ENCODE measurements at regions not wholly inside any gene's neighbourhood (a gene's known extent, or its start where the extent isn't known, plus 50 kb on each side); places are given as distances from the start of the nearest gene placed in this dataset.

DNA sequence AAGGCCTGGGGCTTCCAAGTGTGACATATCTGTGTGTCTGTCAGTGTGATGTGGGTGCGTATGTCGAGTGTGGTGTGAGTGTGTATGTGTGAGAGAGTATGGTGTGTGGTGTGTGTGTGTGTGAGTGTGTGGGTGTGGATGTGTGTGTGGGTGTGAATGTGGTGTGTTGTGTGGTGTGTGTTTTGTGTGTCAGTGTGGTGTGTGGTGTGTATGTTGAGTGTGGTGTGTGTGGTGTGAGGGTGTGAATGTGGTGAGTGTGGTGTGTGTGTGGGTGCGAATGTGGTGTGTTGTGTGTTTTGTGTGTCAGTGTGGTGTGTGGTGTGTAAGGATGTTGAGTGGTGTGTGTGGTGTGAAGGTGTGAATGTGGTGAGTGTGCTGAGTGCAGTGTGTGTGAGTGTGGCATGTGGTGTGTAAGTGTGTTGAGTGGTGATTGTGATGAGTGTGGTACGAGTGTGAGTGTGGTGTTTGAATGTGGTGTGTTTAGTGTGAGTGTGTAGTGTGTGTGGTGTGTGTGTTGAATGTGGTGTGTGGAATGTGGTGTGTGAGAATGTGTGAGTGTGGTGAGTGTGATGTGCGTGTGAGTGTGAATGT is 61.6 kb upstream of the SORCS2 start:
- no peaks in the 10 kb centered on the region for H3K27me3 Mint-ChIP-seq (ENCODE audit: insufficient read depth, unreplicated experiment)
- TF ChIP-seq, protein P1, sequence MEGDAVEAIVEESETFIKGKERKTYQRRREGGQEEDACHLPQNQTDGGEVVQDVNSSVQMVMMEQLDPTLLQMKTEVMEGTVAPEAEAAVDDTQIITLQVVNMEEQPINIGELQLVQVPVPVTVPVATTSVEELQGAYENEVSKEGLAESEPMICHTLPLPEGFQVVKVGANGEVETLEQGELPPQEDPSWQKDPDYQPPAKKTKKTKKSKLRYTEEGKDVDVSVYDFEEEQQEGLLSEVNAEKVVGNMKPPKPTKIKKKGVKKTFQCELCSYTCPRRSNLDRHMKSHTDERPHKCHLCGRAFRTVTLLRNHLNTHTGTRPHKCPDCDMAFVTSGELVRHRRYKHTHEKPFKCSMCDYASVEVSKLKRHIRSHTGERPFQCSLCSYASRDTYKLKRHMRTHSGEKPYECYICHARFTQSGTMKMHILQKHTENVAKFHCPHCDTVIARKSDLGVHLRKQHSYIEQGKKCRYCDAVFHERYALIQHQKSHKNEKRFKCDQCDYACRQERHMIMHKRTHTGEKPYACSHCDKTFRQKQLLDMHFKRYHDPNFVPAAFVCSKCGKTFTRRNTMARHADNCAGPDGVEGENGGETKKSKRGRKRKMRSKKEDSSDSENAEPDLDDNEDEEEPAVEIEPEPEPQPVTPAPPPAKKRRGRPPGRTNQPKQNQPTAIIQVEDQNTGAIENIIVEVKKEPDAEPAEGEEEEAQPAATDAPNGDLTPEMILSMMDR (IDR thresholded peaks at IDR 0.05; ENCODE audit: insufficient read depth in 1 of 2, low read depth in 1 of 2, low read length in 1 of 2, severe bottlenecking in 1 of 2, unreplicated experiment in 1 of 2): no peak
- no peaks in the 10 kb centered on the region for H3K36me3 Mint-ChIP-seq (ENCODE audit: insufficient read depth, unreplicated experiment)

DNA sequence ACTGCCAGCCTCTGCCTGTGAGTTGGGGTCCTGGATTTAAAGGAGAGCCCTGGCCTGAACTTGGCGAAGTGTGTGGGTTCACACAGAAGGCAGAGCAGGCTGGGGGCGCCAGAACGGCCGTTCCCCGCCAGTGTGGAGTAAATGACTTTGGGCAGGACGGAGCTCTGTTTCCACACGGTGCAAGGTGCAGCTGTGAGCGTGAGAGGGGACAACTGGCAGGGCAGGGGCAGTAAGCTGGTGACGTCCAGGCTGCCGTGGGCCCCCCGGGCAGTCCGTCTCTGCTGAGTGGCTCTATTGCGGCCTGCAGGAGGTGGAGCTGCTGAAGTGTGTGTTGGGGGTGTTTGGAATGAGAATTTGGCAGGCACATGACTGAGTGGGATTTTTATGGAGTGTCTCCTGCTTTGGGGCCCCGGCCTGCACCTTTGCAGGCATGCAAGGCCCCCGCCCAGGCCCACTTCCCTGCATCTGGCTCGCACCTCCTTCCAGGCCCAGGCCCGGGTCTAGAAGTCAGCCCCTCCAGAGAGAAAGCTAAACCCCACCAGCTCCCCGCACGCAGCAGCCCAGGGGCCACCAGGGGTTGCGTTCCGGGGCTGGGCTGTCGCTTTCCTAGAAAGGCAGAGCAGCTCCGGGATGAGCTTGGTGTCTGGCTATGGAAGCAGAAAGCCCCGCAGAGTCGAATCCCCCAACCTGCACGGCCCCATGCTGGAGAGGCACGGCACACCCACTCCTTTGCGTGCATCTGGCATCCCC is 62.2 kb upstream of the GRPEL1 start:
- H3K27ac Mint-ChIP-seq (ENCODE audit: unreplicated experiment): no peak overlapping the region
- POLR2A ChIA-PET: no interaction called here

More for the DNA sequence above, 61.6 kb upstream of the SORCS2 start:
- Histone ChIP-seq H3K27me3 (replicated peaks; ENCODE audit: control insufficient read depth, insufficient read depth, low read length) (no peaks in the 10 kb centered on the region), H3K36me3 (ENCODE audit: control insufficient read depth, insufficient read depth, low read length) (no peaks in the 10 kb centered on the region), H3K9me3 (peaks cover 5% of the 10 kb centered on the region), H3K4me3 (ENCODE audit: low read depth, low read length) (no peak overlapping the region), H3K4me1 (no peaks in the 10 kb centered on the region)
- H3K27ac Mint-ChIP-seq (ENCODE audit: unreplicated experiment): no peak overlapping the region
- intact Hi-C loops (cut with micrococcal nuclease; ENCODE audit: unreplicated experiment): no loop called here
- ChIA-PET POLR2A (no interaction called here), CTCF (no interaction called here)
- BruUV-seq (replicated peaks): no TSS peak
- DNase-seq: no peak
- no peaks in the 10 kb centered on the region for H3K4me1 Mint-ChIP-seq (ENCODE audit: low read depth, unreplicated experiment)
- H3K4me3 Mint-ChIP-seq (ENCODE audit: unreplicated experiment): no peak overlapping the region
- no peaks in the 10 kb centered on the region for H3K9me3 Mint-ChIP-seq (ENCODE audit: unreplicated experiment)

DNA sequence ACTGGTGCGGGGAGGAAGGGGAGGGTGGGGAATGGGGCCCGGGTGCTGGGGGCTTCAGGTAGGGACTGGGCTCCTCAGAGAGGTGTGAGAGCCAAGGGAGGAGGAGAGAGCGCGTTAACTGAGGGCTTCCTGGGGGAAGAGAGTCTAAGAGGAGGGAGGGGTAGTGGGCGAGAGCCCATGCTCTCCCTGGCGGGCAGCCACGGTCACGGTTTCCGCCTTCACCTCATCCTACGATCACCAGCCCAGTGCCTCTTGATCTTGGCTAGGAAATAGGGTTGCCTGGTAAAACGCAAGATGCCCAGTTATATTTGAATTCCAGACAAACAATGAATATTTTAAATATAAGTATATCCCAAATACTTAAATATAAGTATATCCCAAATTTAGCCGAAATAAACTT is 60.8 kb upstream of the GRPEL1 start:
- no peak overlapping the region for H3K4me3 Mint-ChIP-seq (ENCODE audit: unreplicated experiment)
- CTCF ChIA-PET: no interaction called here
- no peaks in the 10 kb centered on the region for H3K9me3 Mint-ChIP-seq (ENCODE audit: unreplicated experiment)
- Histone ChIP-seq H3K27me3 (replicated peaks; ENCODE audit: control insufficient read depth, insufficient read depth, low read length) (no peaks in the 10 kb centered on the region), H3K9me3 (peaks cover 5% of the 10 kb centered on the region), H3K4me3 (ENCODE audit: low read depth, low read length) (no peak overlapping the region), H3K4me1 (no peaks in the 10 kb centered on the region), H3K36me3 (ENCODE audit: control insufficient read depth, insufficient read depth, low read length) (no peaks in the 10 kb centered on the region)
- TF ChIP-seq, protein P1 (IDR thresholded peaks at IDR 0.05; ENCODE audit: insufficient read depth in 1 of 2, low read depth in 1 of 2, low read length in 1 of 2, severe bottlenecking in 1 of 2, unreplicated experiment in 1 of 2): no peak
- H3K27ac Mint-ChIP-seq (ENCODE audit: unreplicated experiment): no peak overlapping the region
- no peak for DNase-seq
- H3K4me1 Mint-ChIP-seq (ENCODE audit: low read depth, unreplicated experiment): no peaks in the 10 kb centered on the region
- H3K36me3 Mint-ChIP-seq (ENCODE audit: insufficient read depth, unreplicated experiment): no peaks in the 10 kb centered on the region
- intact Hi-C loops (cut with micrococcal nuclease; ENCODE audit: unreplicated experiment): no loop called here
- POLR2A ChIA-PET: no interaction called here
- no TSS peak for BruUV-seq (replicated peaks)
- H3K27me3 Mint-ChIP-seq (ENCODE audit: insufficient read depth, unreplicated experiment): no peaks in the 10 kb centered on the region

More for the DNA sequence above, 62.2 kb upstream of the GRPEL1 start:
- H3K27me3 Mint-ChIP-seq (ENCODE audit: insufficient read depth, unreplicated experiment): no peaks in the 10 kb centered on the region
- H3K4me3 ChIP-seq (ENCODE audit: low read depth, low read length): no peak overlapping the region
- no peaks in the 10 kb centered on the region for H3K4me1 Mint-ChIP-seq (ENCODE audit: low read depth, unreplicated experiment)
- BruUV-seq (replicated peaks): no TSS peak
- intact Hi-C loops (cut with micrococcal nuclease; ENCODE audit: unreplicated experiment): no loop called here
- no peaks in the 10 kb centered on the region for H3K4me1 ChIP-seq
- no peaks in the 10 kb centered on the region for H3K9me3 Mint-ChIP-seq (ENCODE audit: unreplicated experiment)
- H3K27me3 ChIP-seq (replicated peaks; ENCODE audit: control insufficient read depth, insufficient read depth, low read length): no peaks in the 10 kb centered on the region
- no peaks in the 10 kb centered on the region for H3K36me3 ChIP-seq (ENCODE audit: control insufficient read depth, insufficient read depth, low read length)
- TF ChIP-seq, protein P1 (IDR thresholded peaks at IDR 0.05; ENCODE audit: insufficient read depth in 1 of 2, low read depth in 1 of 2, low read length in 1 of 2, severe bottlenecking in 1 of 2, unreplicated experiment in 1 of 2): no peak
- no peak overlapping the region for H3K4me3 Mint-ChIP-seq (ENCODE audit: unreplicated experiment)
- no peak for DNase-seq
- no peaks in the 10 kb centered on the region for H3K36me3 Mint-ChIP-seq (ENCODE audit: insufficient read depth, unreplicated experiment)
- H3K9me3 ChIP-seq: peaks cover 5% of the 10 kb centered on the region
- CTCF ChIA-PET: no interaction called here
